ENCODE measurements at regions not wholly inside any gene's neighbourhood (a gene's known extent, or its start where the extent isn't known, plus 50 kb on each side); places are given as distances from the start of the nearest gene placed in this dataset.
"Not testable (repeated sequence)": the region's sequence is repeated elsewhere in the genome, so short reads cannot be mapped to it uniquely, and the experiment has no call there.

DNA sequence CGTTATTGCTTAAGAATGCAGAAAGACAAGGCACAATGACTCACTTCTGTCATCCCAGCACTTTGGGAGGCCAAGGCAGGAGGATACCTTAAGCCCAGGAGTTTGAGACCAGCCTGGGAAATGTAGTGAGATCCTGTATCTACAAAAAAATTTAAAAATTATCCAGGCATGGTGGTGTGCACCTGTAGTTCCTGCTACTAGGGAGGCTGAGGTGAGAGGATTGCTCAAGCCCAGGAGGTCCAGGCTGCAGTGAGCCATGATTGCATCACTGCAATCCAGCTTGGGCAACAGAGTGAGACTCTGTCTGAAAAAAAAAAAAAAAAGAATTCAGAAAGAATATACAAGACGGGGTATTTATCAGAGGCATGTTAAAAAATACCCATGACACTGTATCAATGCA lies 182.0 kb upstream of the SPOPL start:
- no peak for DNase-seq (ENCODE audit: low spot score)

DNA sequence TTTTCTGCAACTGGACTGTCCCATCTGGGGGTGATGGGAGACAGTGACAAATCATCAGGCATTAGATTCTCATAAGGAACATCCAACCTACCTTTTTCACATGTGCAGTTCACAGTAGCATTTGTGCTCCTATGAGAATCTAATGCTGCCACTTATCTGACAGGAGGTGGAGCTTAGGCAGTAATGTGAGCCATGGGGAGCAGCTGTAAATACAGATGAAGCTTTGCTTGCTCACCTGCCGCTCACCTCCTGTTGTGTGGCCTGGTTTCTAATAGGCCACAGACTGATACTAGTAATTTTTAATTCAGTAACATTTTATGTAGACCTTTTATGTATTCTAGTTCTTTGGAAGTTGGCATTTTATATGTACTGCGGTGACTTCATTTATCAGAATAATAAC lies 180.1 kb upstream of the SPOPL start:
- DNase-seq (ENCODE audit: low spot score), result no peak

GRCh38 chr2:138323382-138324067 lies 178.0 kb upstream of the SPOPL start:
- no peak for DNase-seq (ENCODE audit: low spot score)

DNA sequence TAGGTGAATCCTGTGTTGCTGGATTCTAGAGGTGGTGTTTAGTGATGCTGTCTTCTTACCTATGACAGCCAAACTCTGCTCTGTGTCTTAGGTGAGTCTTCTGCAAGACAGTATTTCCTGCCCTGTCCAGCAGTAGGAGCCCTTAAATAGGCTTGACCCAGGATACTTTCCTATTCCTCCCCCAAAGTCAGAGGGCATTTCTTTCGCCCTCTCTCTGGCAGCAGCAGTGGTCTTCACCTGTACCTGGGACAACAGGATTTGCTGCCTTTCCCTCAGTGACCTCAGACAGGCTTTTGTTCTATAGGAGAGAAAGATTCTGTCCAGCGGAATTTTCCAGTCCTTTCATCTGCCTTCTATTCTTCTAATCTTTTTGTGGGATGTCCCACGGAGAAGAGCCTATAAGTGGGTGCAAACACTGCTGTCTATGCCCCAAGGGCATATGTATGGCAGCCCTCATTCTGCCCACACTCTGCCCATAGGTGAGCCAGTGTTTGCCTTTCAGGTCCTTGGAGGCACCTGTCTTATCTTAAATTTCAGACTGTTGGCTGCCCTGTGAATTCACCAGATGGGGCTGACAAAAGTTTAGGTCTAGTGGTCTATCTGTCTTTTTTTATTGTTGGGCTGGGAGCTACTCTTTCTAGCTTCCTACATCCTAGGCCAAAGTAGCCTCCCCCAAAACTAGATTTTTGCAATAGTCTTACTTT lies 177.3 kb upstream of the SPOPL start:
- no peak for DNase-seq (ENCODE audit: low spot score)

- DNase-seq (ENCODE audit: low spot score), result no peak
Observed at GRCh38 chr2:138327967-138328366, 173.6 kb upstream of the SPOPL start.

DNA sequence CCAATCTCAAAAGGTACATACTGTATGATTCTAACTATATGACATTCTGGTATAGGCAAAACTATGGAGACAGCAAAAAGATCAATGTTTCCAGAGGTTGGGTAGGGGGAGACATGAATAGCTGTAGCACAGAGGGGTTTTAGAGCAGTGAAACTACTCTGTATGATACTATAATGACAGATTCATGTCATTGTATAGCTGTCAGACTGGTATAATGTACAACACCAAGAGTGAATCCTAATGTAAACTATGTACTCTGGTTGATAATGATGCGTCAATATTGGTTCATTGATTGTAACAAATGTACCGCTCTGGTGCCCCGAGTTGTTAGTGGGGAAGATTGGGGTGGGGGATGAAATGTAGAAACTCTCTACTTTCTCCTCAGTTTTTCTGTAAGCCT lies 172.4 kb upstream of the SPOPL start:
- no peak for DNase-seq (ENCODE audit: low spot score)

GRCh38 chr2:138329591-138329990 lies 172.0 kb upstream of the SPOPL start:
- DNase-seq (ENCODE audit: low spot score), result no peak

DNA sequence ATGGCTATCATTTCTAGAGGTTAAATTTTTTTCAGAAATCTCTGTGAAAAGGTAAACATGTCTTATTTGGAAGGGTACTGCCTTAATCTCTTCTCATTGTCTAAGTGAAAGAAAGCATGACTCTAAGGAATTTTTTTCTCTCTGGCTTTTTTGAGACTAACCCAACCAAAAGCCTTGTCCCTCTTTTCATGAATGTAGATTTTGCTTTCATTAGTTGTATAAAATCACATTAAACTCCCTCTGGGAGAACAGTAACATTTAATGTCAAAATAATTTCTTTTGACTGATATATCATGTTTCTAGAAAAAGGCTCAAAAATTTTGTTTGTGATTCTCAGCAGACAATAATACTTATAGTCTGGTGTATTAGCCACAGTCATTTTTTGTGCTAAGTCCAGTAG lies 168.4 kb upstream of the SPOPL start:
- DNase-seq (ENCODE audit: low spot score), result no peak

DNA sequence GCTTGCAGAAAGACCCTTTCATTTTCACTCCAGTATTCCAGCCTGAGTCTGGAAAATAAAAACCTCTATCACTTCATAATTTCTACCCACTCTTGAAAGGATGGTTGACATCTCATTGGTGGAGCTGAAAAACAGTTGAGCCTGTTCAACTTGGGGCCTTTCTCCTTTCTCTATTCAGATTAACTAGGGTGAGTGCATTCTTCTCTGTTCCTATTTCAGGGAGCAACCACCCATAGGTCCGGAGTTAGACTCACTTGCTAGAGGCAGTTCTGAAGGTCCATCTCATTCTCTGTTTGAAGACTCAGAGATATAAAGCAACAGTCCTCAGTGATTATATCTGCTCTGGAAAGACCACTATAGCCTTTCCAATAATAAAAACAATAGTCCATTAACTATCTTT lies 167.9 kb upstream of the SPOPL start:
- no peak for DNase-seq (ENCODE audit: low spot score)

DNA sequence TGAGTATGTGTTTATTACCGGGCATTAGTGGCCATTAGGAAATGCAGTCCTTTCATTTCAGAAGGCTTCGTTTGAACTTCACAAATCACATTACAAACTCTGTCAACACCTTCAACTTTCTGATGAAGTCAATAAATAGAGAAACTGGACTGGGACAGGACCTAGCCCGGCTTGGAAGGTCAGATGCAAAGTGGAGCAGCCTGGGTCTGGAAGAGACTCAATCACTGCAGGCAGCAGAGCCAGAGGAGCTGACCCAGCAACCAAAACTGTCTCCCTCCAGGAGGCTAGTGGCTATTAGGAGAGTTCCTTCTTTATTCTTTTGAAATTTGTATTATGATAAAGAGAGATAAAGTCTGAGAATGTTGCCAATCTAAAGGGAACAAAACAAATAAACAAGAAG lies 167.2 kb upstream of the SPOPL start:
- DNase-seq (ENCODE audit: low spot score), result no peak

DNA sequence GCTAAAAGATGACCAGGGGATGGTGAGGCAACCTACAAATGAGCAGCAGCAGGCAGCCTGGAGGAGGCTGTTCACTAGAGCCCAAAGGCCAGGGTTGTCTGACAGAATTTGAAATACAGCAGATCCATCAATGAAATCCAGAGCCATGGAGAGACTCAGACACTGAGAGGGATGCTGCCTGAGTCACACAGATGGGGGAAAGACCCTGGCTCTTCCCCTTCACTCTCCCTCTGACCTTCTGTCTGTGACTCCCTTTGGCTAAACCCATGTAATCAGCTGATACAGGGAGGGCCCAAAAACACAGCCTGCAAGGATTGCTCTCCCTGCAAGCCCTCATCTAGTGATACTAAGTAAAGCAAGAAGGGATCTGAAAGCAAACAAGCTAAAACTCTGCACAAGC lies 166.5 kb upstream of the SPOPL start:
- DNase-seq (ENCODE audit: low spot score), result no peak

DNA sequence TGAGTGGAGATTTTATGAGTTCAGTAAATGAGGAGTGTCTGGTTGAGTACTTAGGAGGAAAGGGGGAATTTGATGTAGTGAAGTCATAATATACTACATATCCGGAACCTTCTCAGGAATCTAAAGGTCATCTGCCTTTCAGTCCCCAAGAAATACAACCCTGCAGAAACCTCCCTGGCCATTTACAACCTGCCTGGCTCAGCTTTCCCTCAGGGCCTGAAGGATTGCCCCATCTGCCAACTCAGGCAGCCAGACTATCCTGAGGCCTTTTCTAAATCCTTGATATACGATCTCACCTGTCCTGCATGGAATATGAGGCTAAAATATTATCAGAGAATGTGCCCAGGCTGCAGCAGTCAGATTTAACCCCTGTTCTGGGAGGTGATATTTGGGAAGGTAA lies 165.4 kb upstream of the SPOPL start:
- no peak for DNase-seq (ENCODE audit: low spot score)

DNA sequence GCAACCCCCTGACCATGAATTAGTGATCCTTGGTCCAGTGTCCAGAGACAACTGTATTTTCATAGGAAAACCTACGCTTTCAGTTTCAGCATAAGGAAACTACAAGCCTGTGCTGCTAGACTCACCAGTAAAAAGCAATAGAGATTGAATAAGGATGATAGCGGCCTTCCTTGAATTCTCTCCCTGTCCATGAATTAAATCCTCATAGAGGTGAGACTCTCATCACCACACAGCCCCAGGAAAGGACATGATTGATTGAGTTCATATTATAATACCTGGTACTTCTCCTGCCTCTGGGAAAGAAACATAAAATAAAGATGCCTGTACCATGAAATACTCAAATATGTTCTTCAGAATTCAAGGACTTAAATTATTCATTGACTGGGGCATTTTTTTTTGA lies 146.3 kb upstream of the SPOPL start:
- no peak for DNase-seq (ENCODE audit: low spot score)

- peak; percentile 38 for DNase-seq (ENCODE audit: low spot score)
Observed at GRCh38 chr2:138356178-138356577, 145.4 kb upstream of the SPOPL start.

- no peak for DNase-seq (ENCODE audit: low spot score)
Observed at GRCh38 chr2:138359532-138359931, 142.0 kb upstream of the SPOPL start.

- DNase-seq (ENCODE audit: low spot score), result peak; percentile 66
Observed at GRCh38 chr2:138364554-138365162, 136.9 kb upstream of the SPOPL start.

- DNase-seq (ENCODE audit: low spot score), result no peak
Observed at GRCh38 chr2:138365581-138365980, 136.0 kb upstream of the SPOPL start.

GRCh38 chr2:138369856-138370255 lies 131.7 kb upstream of the SPOPL start:
- DNase-seq (ENCODE audit: low spot score), result no peak

GRCh38 chr2:138373993-138374408 lies 127.6 kb upstream of the SPOPL start:
- DNase-seq (ENCODE audit: low spot score), result peak; percentile 42

GRCh38 chr2:138381373-138381772 lies 120.2 kb upstream of the SPOPL start:
- no peak for DNase-seq (ENCODE audit: low spot score)

DNA sequence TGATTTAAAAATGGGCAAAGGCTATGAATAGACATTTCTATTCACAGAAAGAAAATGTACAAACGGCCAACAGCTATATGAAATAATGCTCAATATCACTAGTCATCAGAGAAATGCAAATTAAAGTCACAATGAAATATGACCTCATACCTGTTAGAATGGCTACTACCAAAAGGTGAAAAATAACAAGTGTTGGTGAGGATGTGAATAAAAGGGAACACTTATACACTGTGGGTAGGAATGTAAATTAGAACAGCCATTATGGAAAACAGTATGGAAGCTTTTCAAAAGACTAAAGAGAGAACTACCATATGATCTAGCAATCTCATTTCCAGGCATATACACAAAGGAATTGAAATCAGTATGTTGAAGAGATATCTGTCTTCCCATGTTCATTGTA lies 118.9 kb upstream of the SPOPL start:
- no peak for DNase-seq (ENCODE audit: low spot score)

DNA sequence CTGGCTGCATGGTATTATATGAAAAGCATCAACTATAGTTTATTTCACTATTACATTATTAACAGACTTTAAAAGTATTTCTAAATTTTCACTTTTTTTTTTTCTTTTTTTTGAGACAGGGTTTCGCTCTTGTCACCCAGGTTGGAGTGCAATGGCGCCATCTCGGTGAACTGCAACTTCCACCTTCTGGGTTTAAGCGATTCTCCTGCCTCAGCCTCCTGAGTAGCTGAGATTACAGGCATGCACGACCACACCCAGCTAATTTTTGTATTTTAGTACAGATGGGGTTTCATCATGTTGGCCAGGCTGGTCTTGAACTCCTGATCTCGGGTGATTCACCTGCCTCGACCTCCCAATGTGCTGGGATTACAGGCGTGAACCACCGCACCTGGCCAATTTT lies 115.4 kb upstream of the SPOPL start:
- DNase-seq (ENCODE audit: low spot score), result not testable (repeated sequence)

DNA sequence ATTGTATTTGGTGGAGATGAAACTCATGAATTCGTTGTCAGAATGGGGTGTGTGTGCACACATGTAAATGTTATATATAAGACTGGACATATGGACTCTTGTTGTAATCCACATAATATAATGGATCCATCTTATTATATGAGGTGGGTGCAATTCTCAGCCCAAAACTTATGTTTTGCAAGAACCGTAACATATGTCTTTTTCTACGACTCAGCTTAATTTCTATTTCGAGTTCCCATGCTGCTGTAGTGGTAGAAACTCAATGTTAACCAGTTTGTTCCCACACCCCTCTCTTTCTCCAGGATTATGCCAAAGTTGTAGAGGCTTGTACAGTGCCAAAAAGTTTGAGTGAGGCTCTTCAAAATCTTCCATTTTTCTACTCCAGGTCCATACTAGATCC lies 112.5 kb upstream of the SPOPL start:
- no peak for DNase-seq (ENCODE audit: low spot score)
